ENCODE measurements at regions not wholly inside any gene's neighbourhood (a gene's known extent, or its start where the extent isn't known, plus 50 kb on each side); places are given as distances from the start of the nearest gene placed in this dataset.

- TF ChIP-seq CTCF (IDR thresholded peaks at IDR 0.05): no peak
- TF ChIP-seq POLR2A (IDR thresholded peaks at IDR 0.05): no peak
- TF ChIP-seq EP300 (IDR thresholded peaks at IDR 0.05): no peak
- no peak for TF ChIP-seq POLR2AphosphoS5 (IDR thresholded peaks at IDR 0.05)
Observed at GRCh38 chr11:23497040-23497439, 636.8 kb upstream of the CCDC179 start.

All from suprapubic skin (tissue), 4 donors.